Lung (tissue), 11 donors: ENCODE measurements at regions not wholly inside any gene's neighbourhood (a gene's known extent, or its start where the extent isn't known, plus 50 kb on each side); places are given as distances from the start of the nearest gene placed in this dataset.

Experiments used
- ATAC-seq: fragments of 200-7000 bp; cut with Tn5 transposase; one replicate; pipeline ENCODE4 v1.9.1; 2020; ENCODE audit warnings: moderate number of reproducible peaks; ENCODE audit not compliant: insufficient read depth, low FRiP score
- DNase-seq, 3 donors: peaks; one replicate each; pipeline ENCODE4 v3.0.0-alpha.2; 2013 to 2017
- H3K27ac ChIP-seq, 2 donors: one replicate each; pipeline ENCODE4 v1.5.1; 2013; ENCODE audit warnings: mild to moderate bottlenecking in 2 of 2, moderate library complexity in 2 of 2, control low read depth in 1 of 2, inconsistent platforms in 1 of 2, low read depth in 1 of 2, low read length in 1 of 2
- H3K27me3 ChIP-seq, 3 donors: one replicate each; pipeline ENCODE4 v1.5.1; 2013; ENCODE audit warnings: low read length in 2 of 3; ENCODE audit not compliant: control insufficient read depth in 3 of 3, insufficient read depth in 3 of 3
- H3K36me3 ChIP-seq, 4 donors: one replicate each; pipeline ENCODE4 v1.5.1; 2013; ENCODE audit warnings: low read length in 4 of 4, mild to moderate bottlenecking in 1 of 4, moderate library complexity in 1 of 4; ENCODE audit not compliant: control insufficient read depth in 4 of 4, insufficient read depth in 4 of 4
- H3K4me1 ChIP-seq, 5 donors: one replicate each; pipeline ENCODE4 v1.5.1; 2013; ENCODE audit warnings: low read length in 5 of 5, mild to moderate bottlenecking in 2 of 5, moderate library complexity in 1 of 5; ENCODE audit not compliant: control insufficient read depth in 5 of 5, insufficient read depth in 5 of 5
- H3K4me3 ChIP-seq: one replicate; pipeline ENCODE4 v1.5.1; 2013; ENCODE audit warnings: mild to moderate bottlenecking, control low read depth, moderate library complexity
- H3K9ac ChIP-seq, 2 donors: one replicate each; pipeline ENCODE4 v1.5.1; 2013; ENCODE audit warnings: low read length in 2 of 2, control low read depth in 1 of 2; ENCODE audit not compliant: insufficient read depth in 1 of 2
- H3K9me3 ChIP-seq, 4 donors: one replicate each; pipeline ENCODE4 v1.5.1; 2013; ENCODE audit warnings: low read length in 3 of 4, mild to moderate bottlenecking in 1 of 4, moderate library complexity in 1 of 4; ENCODE audit not compliant: control insufficient read depth in 4 of 4, insufficient read depth in 3 of 4
- WGBS, 2 donors: extraction: QIAGEN DNeasy Blood & Tissue Kit; methylation state at CpG; one replicate each; pipeline ENCODE4 v1.1.7; 2013; 5-methylcytosine and 5-hydroxymethylcytosine counted together
- TF ChIP-seq, protein P1 (sequence below): IDR thresholded peaks from 2 replicates; pipeline ENCODE4 v1.5.1; 2012; ENCODE audit warnings: mild to moderate bottlenecking; ENCODE audit errors: control extremely low read depth, extremely low read depth
- donor health status: control.
- donor health status: control.
- donor health status: Bipolar disorder and iron deficiency.
- donor health status: healthy.
- donor health status: DM: yes; HTN: yes; CAD: no.

- H3K4me1 ChIP-seq, result no peaks in the 10 kb centered on the region
- DNase-seq (no peak), ATAC-seq (no peak)
- H3K4me3 ChIP-seq, result no peak overlapping the region
- no peaks in the 10 kb centered on the region for H3K27me3 ChIP-seq
- H3K36me3 ChIP-seq, result no peaks in the 10 kb centered on the region
- peaks cover 0 to 6% (median 3%) of the 10 kb centered on the region in 4 donors for H3K9me3 ChIP-seq
- no peak overlapping the region for H3K27ac ChIP-seq
- no peak overlapping the region for H3K9ac ChIP-seq
- WGBS, 2 donors, result 43 to 49% methylated on average over 4 of the region's 4 CpGs
- TF ChIP-seq, protein P1, sequence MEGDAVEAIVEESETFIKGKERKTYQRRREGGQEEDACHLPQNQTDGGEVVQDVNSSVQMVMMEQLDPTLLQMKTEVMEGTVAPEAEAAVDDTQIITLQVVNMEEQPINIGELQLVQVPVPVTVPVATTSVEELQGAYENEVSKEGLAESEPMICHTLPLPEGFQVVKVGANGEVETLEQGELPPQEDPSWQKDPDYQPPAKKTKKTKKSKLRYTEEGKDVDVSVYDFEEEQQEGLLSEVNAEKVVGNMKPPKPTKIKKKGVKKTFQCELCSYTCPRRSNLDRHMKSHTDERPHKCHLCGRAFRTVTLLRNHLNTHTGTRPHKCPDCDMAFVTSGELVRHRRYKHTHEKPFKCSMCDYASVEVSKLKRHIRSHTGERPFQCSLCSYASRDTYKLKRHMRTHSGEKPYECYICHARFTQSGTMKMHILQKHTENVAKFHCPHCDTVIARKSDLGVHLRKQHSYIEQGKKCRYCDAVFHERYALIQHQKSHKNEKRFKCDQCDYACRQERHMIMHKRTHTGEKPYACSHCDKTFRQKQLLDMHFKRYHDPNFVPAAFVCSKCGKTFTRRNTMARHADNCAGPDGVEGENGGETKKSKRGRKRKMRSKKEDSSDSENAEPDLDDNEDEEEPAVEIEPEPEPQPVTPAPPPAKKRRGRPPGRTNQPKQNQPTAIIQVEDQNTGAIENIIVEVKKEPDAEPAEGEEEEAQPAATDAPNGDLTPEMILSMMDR, result no peak
Observed at GRCh38 chr15:94930960-94931359, 699.6 kb downstream of the MCTP2 start.

- 96% methylated on average over 3 of the region's 3 CpGs for WGBS, 2 donors
- Histone ChIP-seq H3K4me1 (no peaks in the 10 kb centered on the region), H3K36me3 (no peaks in the 10 kb centered on the region), H3K27ac (no peak overlapping the region), H3K9ac (no peak overlapping the region), H3K9me3 (peaks cover 0 to 7% (median 3%) of the 10 kb centered on the region in 4 donors), H3K4me3 (no peak overlapping the region), H3K27me3 (no peaks in the 10 kb centered on the region)
- ATAC-seq (no peak), DNase-seq (no peak)
- TF ChIP-seq, protein P1, result no peak
Observed at GRCh38 chr15:94934440-94934839, 703.1 kb downstream of the MCTP2 start.

DNA sequence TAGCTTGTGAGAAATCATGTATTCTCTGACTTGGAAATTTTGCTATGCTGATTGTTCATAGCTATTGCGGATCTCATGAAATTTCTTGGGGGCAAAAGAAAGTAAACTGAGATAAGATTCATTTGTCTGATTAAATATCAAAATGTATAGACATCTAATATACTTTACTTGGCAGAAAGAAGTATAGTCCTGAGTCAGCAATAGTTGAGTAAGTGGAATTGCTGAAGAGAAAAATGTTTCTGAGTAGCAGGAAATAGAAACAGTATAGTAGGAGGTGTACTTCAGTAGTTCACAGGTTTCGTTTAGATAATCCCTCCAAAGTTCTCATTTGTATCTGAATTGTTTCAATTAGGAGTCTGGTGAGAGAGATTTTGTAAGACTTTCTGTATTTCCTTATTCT, 705.9 kb downstream of the MCTP2 start:
- Histone ChIP-seq H3K9me3 (peaks cover 0 to 7% (median 3%) of the 10 kb centered on the region in 4 donors), H3K4me3 (no peak overlapping the region), H3K27ac (no peak overlapping the region), H3K4me1 (no peaks in the 10 kb centered on the region), H3K9ac (no peak overlapping the region), H3K27me3 (no peaks in the 10 kb centered on the region), H3K36me3 (no peaks in the 10 kb centered on the region)
- 82 to 87% methylated on average over 2 of the region's 2 CpGs for WGBS, 2 donors
- ATAC-seq (no peak), DNase-seq (no peak)
- TF ChIP-seq, protein P1, result no peak

- ATAC-seq (no peak), DNase-seq (no peak)
- Histone ChIP-seq H3K4me1 (no peaks in the 10 kb centered on the region), H3K4me3 (no peak overlapping the region), H3K9me3 (no peaks in the 10 kb centered on the region), H3K27me3 (no peaks in the 10 kb centered on the region), H3K27ac (no peak overlapping the region), H3K36me3 (no peaks in the 10 kb centered on the region), H3K9ac (no peak overlapping the region)
- TF ChIP-seq, protein P1, result no peak
Observed at GRCh38 chr15:94943888-94944287, 712.5 kb downstream of the MCTP2 start.
